ENCODE measurements at regions not wholly inside any gene's neighbourhood (a gene's known extent, or its start where the extent isn't known, plus 50 kb on each side); places are given as distances from the start of the nearest gene placed in this dataset.

DNA sequence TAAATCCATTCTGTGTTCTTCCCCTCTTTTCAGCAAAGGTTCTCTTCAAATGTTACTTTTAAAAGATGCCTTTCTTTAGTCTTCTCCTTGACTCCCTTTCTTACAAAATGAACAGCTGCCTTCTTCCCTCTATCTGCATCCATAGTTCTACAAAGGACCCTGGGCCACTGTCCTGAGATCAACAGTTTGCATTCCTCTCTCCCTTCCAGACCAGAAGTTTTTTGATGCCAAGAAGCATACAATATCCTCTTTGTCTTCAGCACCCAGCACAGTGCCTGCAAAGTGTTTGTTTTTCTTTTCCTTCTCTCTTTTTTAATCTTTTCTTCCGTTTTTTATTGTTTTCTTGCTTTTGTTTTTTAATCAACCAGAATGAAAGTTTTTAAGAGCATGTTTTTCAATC is 183.5 kb upstream of the SNX19 start (continued):
- TF ChIP-seq FOXK1 (CRISPR knock-in tag; IDR thresholded peaks at IDR 0.05) (no peak), SOX15 (CRISPR knock-in tag; IDR thresholded peaks at IDR 0.05) (no peak), NFE2L1 (CRISPR knock-in tag; IDR thresholded peaks at IDR 0.05) (no peak), ZBTB21 (CRISPR knock-in tag; IDR thresholded peaks at IDR 0.05; ENCODE audit: borderline replicate concordance) (no peak)
- TF ChIP-seq, protein P1, sequence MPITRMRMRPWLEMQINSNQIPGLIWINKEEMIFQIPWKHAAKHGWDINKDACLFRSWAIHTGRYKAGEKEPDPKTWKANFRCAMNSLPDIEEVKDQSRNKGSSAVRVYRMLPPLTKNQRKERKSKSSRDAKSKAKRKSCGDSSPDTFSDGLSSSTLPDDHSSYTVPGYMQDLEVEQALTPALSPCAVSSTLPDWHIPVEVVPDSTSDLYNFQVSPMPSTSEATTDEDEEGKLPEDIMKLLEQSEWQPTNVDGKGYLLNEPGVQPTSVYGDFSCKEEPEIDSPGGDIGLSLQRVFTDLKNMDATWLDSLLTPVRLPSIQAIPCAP (CRISPR knock-in tag; IDR thresholded peaks at IDR 0.05) = no peak
- TF ChIP-seq, protein P2, sequence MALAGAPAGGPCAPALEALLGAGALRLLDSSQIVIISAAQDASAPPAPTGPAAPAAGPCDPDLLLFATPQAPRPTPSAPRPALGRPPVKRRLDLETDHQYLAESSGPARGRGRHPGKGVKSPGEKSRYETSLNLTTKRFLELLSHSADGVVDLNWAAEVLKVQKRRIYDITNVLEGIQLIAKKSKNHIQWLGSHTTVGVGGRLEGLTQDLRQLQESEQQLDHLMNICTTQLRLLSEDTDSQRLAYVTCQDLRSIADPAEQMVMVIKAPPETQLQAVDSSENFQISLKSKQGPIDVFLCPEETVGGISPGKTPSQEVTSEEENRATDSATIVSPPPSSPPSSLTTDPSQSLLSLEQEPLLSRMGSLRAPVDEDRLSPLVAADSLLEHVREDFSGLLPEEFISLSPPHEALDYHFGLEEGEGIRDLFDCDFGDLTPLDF (CRISPR knock-in tag; IDR thresholded peaks at IDR 0.05) = no peak

DNA sequence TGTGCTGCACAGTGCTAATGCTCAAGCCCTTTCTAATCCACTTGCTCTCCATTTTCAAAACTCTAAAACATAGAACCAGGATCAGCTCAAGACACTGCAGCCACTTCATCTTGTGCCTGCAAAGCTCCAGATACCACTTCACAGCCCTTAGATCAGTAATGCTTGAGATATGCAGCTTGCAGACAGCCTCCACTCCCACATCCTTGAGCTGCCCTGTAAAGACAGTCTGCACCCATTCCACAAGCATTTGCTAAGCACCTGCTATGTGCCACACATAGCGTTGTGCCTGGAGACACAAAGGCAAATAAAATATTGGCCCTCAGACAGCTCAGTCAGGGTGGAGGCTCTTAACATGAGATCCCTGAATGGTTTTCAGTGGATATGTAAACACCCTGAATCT is 192.5 kb upstream of the SNX19 start:
- H3K27ac Mint-ChIP-seq = no peak overlapping the region
- H3K9me3 Mint-ChIP-seq = peaks cover 15% of the 10 kb centered on the region
- ChIA-PET POLR2A (no interaction called here), CTCF (interaction anchor here (1.5 kb wide), 1 partner anchor 44 kb away, joined by 7 read pairs; no protein-coding TSS in a partner anchor)
- peaks cover 10% of the 10 kb centered on the region; the same call in 1 of the 2 replicates for H3K36me3 Mint-ChIP-seq
- DNase-seq (ENCODE audit: low spot score) = no peak
- TF ChIP-seq, protein P3, sequence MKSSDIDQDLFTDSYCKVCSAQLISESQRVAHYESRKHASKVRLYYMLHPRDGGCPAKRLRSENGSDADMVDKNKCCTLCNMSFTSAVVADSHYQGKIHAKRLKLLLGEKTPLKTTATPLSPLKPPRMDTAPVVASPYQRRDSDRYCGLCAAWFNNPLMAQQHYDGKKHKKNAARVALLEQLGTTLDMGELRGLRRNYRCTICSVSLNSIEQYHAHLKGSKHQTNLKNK (CRISPR knock-in tag; IDR thresholded peaks at IDR 0.05) = no peak
- TF ChIP-seq, protein P4, sequence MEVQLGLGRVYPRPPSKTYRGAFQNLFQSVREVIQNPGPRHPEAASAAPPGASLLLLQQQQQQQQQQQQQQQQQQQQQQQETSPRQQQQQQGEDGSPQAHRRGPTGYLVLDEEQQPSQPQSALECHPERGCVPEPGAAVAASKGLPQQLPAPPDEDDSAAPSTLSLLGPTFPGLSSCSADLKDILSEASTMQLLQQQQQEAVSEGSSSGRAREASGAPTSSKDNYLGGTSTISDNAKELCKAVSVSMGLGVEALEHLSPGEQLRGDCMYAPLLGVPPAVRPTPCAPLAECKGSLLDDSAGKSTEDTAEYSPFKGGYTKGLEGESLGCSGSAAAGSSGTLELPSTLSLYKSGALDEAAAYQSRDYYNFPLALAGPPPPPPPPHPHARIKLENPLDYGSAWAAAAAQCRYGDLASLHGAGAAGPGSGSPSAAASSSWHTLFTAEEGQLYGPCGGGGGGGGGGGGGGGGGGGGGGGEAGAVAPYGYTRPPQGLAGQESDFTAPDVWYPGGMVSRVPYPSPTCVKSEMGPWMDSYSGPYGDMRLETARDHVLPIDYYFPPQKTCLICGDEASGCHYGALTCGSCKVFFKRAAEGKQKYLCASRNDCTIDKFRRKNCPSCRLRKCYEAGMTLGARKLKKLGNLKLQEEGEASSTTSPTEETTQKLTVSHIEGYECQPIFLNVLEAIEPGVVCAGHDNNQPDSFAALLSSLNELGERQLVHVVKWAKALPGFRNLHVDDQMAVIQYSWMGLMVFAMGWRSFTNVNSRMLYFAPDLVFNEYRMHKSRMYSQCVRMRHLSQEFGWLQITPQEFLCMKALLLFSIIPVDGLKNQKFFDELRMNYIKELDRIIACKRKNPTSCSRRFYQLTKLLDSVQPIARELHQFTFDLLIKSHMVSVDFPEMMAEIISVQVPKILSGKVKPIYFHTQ (CRISPR knock-in tag; IDR thresholded peaks at IDR 0.05) = no peak
- TF ChIP-seq EMX1 (CRISPR knock-in tag; IDR thresholded peaks at IDR 0.05) (no peak), FOXJ3 (CRISPR knock-in tag; IDR thresholded peaks at IDR 0.05; ENCODE audit: borderline replicate concordance) (no peak), HMGA2 (CRISPR knock-in tag; IDR thresholded peaks at IDR 0.05) (no peak), NFYB (CRISPR knock-in tag; conservative IDR thresholded peaks at IDR 0.05; ENCODE audit: low read depth) (no peak), TEAD4 (CRISPR knock-in tag; IDR thresholded peaks at IDR 0.05) (no peak)
- TF ChIP-seq, protein P5, sequence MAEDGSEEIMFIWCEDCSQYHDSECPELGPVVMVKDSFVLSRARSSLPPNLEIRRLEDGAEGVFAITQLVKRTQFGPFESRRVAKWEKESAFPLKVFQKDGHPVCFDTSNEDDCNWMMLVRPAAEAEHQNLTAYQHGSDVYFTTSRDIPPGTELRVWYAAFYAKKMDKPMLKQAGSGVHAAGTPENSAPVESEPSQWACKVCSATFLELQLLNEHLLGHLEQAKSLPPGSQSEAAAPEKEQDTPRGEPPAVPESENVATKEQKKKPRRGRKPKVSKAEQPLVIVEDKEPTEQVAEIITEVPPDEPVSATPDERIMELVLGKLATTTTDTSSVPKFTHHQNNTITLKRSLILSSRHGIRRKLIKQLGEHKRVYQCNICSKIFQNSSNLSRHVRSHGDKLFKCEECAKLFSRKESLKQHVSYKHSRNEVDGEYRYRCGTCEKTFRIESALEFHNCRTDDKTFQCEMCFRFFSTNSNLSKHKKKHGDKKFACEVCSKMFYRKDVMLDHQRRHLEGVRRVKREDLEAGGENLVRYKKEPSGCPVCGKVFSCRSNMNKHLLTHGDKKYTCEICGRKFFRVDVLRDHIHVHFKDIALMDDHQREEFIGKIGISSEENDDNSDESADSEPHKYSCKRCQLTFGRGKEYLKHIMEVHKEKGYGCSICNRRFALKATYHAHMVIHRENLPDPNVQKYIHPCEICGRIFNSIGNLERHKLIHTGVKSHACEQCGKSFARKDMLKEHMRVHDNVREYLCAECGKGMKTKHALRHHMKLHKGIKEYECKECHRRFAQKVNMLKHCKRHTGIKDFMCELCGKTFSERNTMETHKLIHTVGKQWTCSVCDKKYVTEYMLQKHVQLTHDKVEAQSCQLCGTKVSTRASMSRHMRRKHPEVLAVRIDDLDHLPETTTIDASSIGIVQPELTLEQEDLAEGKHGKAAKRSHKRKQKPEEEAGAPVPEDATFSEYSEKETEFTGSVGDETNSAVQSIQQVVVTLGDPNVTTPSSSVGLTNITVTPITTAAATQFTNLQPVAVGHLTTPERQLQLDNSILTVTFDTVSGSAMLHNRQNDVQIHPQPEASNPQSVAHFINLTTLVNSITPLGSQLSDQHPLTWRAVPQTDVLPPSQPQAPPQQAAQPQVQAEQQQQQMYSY (CRISPR knock-in tag; IDR thresholded peaks at IDR 0.05) = no peak
- TF ChIP-seq, protein P6, sequence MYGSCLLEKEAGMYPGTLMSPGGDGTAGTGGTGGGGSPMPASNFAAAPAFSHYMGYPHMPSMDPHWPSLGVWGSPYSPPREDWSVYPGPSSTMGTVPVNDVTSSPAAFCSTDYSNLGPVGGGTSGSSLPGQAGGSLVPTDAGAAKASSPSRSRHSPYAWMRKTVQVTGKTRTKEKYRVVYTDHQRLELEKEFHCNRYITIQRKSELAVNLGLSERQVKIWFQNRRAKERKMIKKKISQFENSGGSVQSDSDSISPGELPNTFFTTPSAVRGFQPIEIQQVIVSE (CRISPR knock-in tag; IDR thresholded peaks at IDR 0.05; ENCODE audit: borderline replicate concordance) = no peak
- H3K27me3 Mint-ChIP-seq (ENCODE audit: low read depth) = no peaks in the 10 kb centered on the region
- 0 out of 2 replicates have a peak, but pooled peaks cover 3% of the 10 kb centered on the region for H3K4me1 Mint-ChIP-seq
- no peak overlapping the region for H3K4me3 Mint-ChIP-seq
- no peak for ATAC-seq
